ENCODE measurements at regions not wholly inside any gene's neighbourhood (a gene's known extent, or its start where the extent isn't known, plus 50 kb on each side); places are given as distances from the start of the nearest gene placed in this dataset.

GRCh38 chr6:23003671-23004467 lies 434.5 kb downstream of the HDGFL1 start:
- TF ChIP-seq, protein P1, sequence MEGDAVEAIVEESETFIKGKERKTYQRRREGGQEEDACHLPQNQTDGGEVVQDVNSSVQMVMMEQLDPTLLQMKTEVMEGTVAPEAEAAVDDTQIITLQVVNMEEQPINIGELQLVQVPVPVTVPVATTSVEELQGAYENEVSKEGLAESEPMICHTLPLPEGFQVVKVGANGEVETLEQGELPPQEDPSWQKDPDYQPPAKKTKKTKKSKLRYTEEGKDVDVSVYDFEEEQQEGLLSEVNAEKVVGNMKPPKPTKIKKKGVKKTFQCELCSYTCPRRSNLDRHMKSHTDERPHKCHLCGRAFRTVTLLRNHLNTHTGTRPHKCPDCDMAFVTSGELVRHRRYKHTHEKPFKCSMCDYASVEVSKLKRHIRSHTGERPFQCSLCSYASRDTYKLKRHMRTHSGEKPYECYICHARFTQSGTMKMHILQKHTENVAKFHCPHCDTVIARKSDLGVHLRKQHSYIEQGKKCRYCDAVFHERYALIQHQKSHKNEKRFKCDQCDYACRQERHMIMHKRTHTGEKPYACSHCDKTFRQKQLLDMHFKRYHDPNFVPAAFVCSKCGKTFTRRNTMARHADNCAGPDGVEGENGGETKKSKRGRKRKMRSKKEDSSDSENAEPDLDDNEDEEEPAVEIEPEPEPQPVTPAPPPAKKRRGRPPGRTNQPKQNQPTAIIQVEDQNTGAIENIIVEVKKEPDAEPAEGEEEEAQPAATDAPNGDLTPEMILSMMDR (conservative IDR thresholded peaks at IDR 0.05 in 1 of 2, IDR thresholded peaks at IDR 0.05 in 1 of 2; ENCODE audit: low read depth in 1 of 2, low read length in 2 of 2), result no peak
- TF ChIP-seq EZH2 (IDR thresholded peaks at IDR 0.05; ENCODE audit: low read length, missing control alignments), result no peak
